Lower leg skin (tissue), 4 donors: ENCODE measurements at regions not wholly inside any gene's neighbourhood (a gene's known extent, or its start where the extent isn't known, plus 50 kb on each side); places are given as distances from the start of the nearest gene placed in this dataset.

Source experiments
- DNase-seq, 2 donors: peaks; one replicate each; pipeline ENCODE4 v3.0.0-alpha.2; 2019; ENCODE audit warnings: low spot score in 2 of 2
- H3K4me3 ChIP-seq: fragments of 200-600 bp; sonication (generic); 2 replicates; pipeline ENCODE4 v1.5.1; 2017; ENCODE audit warnings: mild to moderate bottlenecking, low read depth; ENCODE audit not compliant: poor library complexity, severe bottlenecking
- CTCF ChIP-seq, 3 donors: fragments of 450-650 bp; IDR thresholded peaks; one replicate each; pipeline ENCODE4 v1.5.1; 2016; ENCODE audit warnings: antibody characterized with exemption in 3 of 3, mild to moderate bottlenecking in 3 of 3, moderate library complexity in 2 of 3
- POLR2A ChIP-seq, 2 donors: fragments of 450-650 bp; IDR thresholded peaks; one replicate each; pipeline ENCODE4 v1.6.1; 2016 to 2017; ENCODE audit warnings: antibody characterized with exemption in 2 of 2, mild to moderate bottlenecking in 1 of 2, moderate library complexity in 1 of 2
- WGBS, 2 donors: methylation state at CpG; one replicate each; pipeline ENCODE4 v1.1.5; 2018; 5-methylcytosine and 5-hydroxymethylcytosine counted together
- intact Hi-C: fragments of 100-400 bp; cut with DNase I; formaldehyde crosslinking; loops from one replicate; pipeline ENCODE4 v1.15.0; 2023; ENCODE audit warnings: low total_unique reads

GRCh38 chr2:163466331-163467250, 269.2 kb downstream of the FIGN start:
- no peak overlapping the region for H3K4me3 ChIP-seq
- WGBS, 2 donors = 67 to 77% methylated on average over 11 of the region's 11 CpGs

DNA sequence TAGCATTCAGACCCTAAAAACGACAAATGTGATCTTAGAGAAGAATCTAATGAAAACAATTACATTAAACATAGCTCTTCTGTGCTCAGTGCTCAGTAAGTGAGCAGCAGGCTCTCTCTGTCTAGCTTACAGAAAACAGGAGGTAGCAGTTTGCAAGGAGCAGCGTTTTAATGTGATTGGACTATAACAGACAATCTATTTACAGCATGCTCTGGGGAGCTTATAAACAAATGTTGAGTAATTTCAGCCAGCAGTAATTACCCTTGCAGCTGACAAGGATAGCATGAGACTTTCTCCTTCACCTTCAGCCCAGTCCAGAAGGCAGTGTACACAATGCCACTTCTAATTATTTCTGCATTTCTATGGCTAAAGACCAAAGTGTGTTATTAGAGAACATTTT, 270.4 kb downstream of the FIGN start:
- intact Hi-C loops = loop anchor here (10.0 kb wide), 1 partner anchor 1761 kb away; no protein-coding TSS in a partner anchor
- WGBS, 2 donors = 33 to 52% methylated on average over 2 of the region's 2 CpGs
- no peak for DNase-seq
- TF ChIP-seq POLR2A (IDR thresholded peaks at IDR 0.05) (no peak), CTCF (IDR thresholded peaks at IDR 0.05) (no peak)
- H3K4me3 ChIP-seq = no peak overlapping the region

More at GRCh38 chr2:163466331-163467250, 269.2 kb downstream of the FIGN start:
- no peak for TF ChIP-seq POLR2A (IDR thresholded peaks at IDR 0.05)
- no peak for TF ChIP-seq CTCF (IDR thresholded peaks at IDR 0.05)
- intact Hi-C loops = loop anchor here (10.0 kb wide), 1 partner anchor 1762 kb away; no protein-coding TSS in a partner anchor
- DNase-seq = no peak

GRCh38 chr2:163463411-163463810, 272.4 kb downstream of the FIGN start:
- TF ChIP-seq POLR2A (IDR thresholded peaks at IDR 0.05) (no peak), CTCF (IDR thresholded peaks at IDR 0.05) (no peak)
- no peak for DNase-seq
- H3K4me3 ChIP-seq = no peak overlapping the region
- intact Hi-C loops = loop anchor here (10.0 kb wide), 1 partner anchor 1759 kb away; no protein-coding TSS in a partner anchor
- 83% methylated on average over 3 of the region's 3 CpGs for WGBS, 2 donors

DNA sequence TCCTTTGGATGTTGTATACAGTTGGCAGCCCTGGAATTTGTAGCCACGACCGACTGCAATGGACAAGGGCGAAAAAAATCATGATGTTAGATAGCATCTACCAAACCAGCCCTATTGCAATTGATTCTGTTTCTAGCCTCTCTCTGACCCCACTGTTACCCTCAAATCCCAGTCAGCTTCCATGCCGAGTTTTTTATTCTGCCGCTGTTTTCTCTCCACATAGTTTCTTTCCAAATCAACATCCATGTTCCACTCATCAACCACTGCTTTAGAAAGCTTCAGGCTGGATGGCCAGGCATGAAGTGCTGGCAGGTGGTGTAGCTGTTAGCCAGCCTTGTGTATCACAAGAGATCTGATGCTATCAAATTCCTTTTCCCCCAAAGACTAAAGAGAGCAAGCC, 272.8 kb downstream of the FIGN start:
- WGBS, 2 donors = 92 to 95% methylated on average over 5 of the region's 5 CpGs
- intact Hi-C loops = loop anchor here (10.0 kb wide), 1 partner anchor 1758 kb away; no protein-coding TSS in a partner anchor
- no peak for TF ChIP-seq CTCF (IDR thresholded peaks at IDR 0.05)
- TF ChIP-seq POLR2A (IDR thresholded peaks at IDR 0.05) = no peak
- H3K4me3 ChIP-seq = no peak overlapping the region
- no peak for DNase-seq

GRCh38 chr2:163459986-163460385, 275.8 kb downstream of the FIGN start:
- intact Hi-C loops = loop anchor here (10.0 kb wide), 1 partner anchor 1755 kb away; no protein-coding TSS in a partner anchor
- DNase-seq = no peak
- TF ChIP-seq CTCF (IDR thresholded peaks at IDR 0.05) (no peak), POLR2A (IDR thresholded peaks at IDR 0.05) (no peak)
- 94 to 98% methylated on average over 9 of the region's 9 CpGs for WGBS, 2 donors
- no peak overlapping the region for H3K4me3 ChIP-seq
